ENCODE measurements at regions not wholly inside any gene's neighbourhood (a gene's known extent, or its start where the extent isn't known, plus 50 kb on each side); places are given as distances from the start of the nearest gene placed in this dataset.
A peak's percentile ranks its signal among the peaks of the same experiment; 100 is the strongest.
"Not testable (repeated sequence)": the region's sequence is repeated elsewhere in the genome, so short reads cannot be mapped to it uniquely, and the experiment has no call there.

DNA sequence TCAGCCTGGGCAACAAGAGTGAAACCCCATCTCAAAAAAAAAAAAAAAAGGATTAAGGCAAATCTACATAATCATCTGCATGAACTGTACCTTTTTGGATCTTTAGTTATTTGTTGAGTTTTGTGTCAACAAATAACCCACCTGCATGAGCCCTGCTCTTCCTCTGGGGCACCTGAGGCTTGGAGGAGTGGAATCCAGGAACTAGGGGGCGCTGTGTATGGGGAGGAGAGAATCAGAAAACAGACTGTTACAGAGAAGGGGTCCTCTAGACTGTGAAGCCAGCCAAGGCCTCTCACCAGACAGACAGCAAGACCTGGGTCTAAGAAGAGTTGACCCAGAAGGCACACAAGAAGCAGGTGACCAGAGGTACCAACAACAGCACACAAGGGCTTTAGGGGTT is 682.8 kb upstream of the NRP1 start:
- no peak overlapping the region for H3K4me3 ChIP-seq (ENCODE audit: low read length)
- no peak for DNase-seq (ENCODE audit: low read depth)
- TF ChIP-seq, protein P1, sequence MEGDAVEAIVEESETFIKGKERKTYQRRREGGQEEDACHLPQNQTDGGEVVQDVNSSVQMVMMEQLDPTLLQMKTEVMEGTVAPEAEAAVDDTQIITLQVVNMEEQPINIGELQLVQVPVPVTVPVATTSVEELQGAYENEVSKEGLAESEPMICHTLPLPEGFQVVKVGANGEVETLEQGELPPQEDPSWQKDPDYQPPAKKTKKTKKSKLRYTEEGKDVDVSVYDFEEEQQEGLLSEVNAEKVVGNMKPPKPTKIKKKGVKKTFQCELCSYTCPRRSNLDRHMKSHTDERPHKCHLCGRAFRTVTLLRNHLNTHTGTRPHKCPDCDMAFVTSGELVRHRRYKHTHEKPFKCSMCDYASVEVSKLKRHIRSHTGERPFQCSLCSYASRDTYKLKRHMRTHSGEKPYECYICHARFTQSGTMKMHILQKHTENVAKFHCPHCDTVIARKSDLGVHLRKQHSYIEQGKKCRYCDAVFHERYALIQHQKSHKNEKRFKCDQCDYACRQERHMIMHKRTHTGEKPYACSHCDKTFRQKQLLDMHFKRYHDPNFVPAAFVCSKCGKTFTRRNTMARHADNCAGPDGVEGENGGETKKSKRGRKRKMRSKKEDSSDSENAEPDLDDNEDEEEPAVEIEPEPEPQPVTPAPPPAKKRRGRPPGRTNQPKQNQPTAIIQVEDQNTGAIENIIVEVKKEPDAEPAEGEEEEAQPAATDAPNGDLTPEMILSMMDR (conservative IDR thresholded peaks at IDR 0.05; ENCODE audit: low read length): no peak

DNA sequence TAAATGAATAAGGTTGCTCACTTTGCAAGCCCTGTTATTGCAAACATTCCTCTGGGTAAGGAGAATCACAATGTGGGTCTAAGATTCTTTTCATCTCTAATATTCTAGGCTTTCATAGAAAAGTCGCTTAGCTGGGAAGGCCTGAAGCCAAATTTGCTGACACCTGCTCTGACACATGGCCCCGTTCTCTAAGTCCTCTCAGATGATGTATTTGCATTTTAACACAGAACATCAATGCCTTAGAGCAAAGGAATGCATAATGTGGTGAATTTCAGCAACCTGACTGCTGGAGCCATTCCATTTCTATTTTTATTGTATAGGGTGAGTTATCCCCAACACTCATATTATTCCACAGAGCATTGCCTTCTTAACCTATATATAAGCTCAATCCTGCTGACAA is 682.1 kb upstream of the NRP1 start:
- no peak for DNase-seq (ENCODE audit: low read depth)
- TF ChIP-seq, protein P1 (conservative IDR thresholded peaks at IDR 0.05; ENCODE audit: low read length): no peak
- H3K4me3 ChIP-seq (ENCODE audit: low read length): no peak overlapping the region

DNA sequence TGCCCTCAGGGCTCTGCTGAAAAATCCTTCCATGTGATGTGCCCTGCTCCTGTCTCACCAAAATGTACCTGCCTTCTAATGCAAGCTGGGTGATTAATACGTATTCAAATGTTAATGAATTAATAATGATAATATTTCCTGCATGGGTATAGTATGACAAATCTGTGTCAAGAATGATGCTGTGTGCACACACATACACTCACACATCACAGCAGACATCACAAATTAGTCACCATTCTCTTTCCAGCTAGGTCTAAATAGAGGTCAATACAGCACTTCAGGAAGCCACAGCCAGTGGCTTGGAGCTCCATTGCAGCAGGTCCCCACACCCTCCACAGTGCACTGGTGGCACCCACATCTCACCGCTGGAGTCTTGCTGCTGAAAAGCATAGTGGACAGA is 681.2 kb upstream of the NRP1 start:
- no peak for DNase-seq (ENCODE audit: low read depth)
- no peak overlapping the region for H3K4me3 ChIP-seq (ENCODE audit: low read length)
- TF ChIP-seq, protein P1 (conservative IDR thresholded peaks at IDR 0.05; ENCODE audit: low read length): no peak

DNA sequence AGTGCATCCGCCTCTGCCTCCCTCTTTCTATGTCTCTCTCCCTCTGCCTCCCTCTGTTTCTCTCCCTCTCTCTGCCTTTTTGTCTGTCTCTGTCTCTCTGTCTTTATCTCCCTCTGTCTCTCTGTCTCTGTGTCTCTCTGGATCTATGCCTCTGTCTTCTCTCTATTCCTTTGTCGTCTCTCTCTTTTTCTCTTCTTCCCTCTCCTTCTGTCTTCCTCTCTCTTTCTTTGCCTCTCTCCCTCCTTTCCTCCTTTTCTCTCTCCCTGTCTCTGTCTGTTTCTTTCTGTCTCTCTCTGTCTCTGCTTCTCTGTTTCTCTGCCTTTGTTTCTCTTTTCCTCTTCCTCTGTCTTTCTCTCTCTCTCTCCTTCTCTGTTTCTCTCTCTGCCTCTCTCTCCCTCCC is 678.8 kb upstream of the NRP1 start:
- TF ChIP-seq, protein P1 (conservative IDR thresholded peaks at IDR 0.05; ENCODE audit: low read length): no peak
- no peak for DNase-seq (ENCODE audit: low read depth)
- no peak overlapping the region for H3K4me3 ChIP-seq (ENCODE audit: low read length)

DNA sequence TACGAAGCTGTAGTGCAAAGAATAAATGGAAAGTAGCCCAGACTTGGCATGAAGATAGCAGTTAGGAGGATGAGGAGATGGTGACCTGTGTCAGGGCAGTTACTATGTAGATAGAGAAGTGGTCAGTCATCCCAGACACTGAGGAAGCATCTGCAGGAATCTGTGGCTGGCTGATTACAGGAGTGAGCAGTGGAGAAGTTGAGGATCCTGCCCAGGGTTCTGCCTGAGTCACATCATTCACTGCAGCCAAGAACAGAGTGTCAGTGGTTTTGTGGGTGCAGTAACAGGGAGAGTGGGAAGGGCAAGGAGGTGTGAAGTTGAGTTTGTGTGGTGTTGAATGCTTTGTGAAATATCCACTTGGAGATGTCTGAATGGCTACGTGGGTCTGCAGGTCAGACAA is 676.4 kb upstream of the NRP1 start:
- no peak overlapping the region for H3K4me3 ChIP-seq (ENCODE audit: low read length)
- DNase-seq (ENCODE audit: low read depth): peak; percentile 30

DNA sequence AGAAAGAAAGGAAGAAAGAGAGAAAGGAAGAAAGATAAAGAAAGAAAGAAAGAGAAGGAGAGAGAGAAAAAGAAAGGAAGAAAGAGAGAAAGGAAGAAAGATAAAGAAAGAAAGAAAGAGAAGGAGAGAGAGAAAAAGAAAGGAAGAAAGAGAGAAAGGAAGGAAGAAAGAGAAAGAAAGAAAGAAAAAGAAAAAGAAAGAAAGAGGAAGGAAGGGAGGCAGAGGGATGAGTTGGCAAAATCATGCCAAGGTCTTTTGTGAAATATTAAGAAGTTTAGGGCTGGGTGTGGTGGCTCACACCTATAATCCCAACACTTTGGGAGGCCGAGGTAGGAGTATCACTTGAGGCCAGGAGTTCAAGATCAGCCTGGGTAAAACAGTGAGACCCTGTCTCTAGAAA is 675.8 kb upstream of the NRP1 start:
- not testable (repeated sequence) for DNase-seq (ENCODE audit: low read depth); H3K4me3 ChIP-seq (ENCODE audit: low read length)

More for the DNA sequence above, 676.4 kb upstream of the NRP1 start:
- TF ChIP-seq, protein P1 (conservative IDR thresholded peaks at IDR 0.05; ENCODE audit: low read length): no peak

DNA sequence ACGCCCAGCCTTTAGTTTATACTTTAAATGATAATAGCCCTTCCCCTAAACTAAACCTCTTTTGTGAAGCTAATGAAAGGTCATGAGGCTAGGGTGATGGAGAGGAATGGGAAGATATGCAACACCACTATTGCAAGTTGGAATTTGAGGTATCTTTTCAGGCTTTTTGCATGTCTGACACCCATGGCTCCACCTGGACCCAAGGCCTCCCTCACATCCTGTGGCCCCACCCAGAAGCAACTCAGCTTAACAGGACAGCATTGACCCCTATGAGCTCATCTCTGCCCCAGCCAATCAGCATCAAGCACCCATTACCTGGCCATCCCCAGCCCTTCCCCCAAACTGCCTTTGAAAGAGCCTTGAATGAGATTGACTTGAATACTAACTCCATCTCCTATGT is 674.2 kb upstream of the NRP1 start:
- no peak for DNase-seq (ENCODE audit: low read depth)
- H3K4me3 ChIP-seq (ENCODE audit: low read length): no peak overlapping the region
- TF ChIP-seq, protein P1 (conservative IDR thresholded peaks at IDR 0.05; ENCODE audit: low read length): no peak

DNA sequence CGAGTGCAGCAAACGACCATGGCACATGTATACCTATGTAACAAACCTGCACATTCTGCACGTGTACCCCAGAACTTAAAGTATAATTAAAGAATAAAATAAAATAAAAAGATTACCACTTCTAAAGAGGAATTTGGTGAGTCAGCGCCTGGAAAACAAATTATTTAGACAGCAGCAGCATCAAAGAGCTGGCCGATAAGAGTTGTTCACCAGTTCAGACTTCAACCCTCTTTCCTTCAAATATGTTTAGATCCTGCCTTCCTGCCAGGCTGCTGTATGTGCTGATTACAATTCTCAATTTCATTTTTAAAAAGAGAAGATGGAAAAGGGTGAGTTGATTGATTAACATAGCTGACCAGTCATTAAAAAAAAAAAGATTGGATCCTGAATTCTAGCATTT is 672.0 kb upstream of the NRP1 start:
- TF ChIP-seq, protein P1 (conservative IDR thresholded peaks at IDR 0.05; ENCODE audit: low read length): no peak
- H3K4me3 ChIP-seq (ENCODE audit: low read length): no peak overlapping the region
- no peak for DNase-seq (ENCODE audit: low read depth)
